Ishikawa (cell line): ENCODE measurements at regions not wholly inside any gene's neighbourhood (a gene's known extent, or its start where the extent isn't known, plus 50 kb on each side); places are given as distances from the start of the nearest gene placed in this dataset.

Experiments
- EP300 ChIP-seq: IDR thresholded peaks from 2 replicates; pipeline ENCODE4 v1.6.1; 2012; ENCODE audit warnings: borderline replicate concordance
- RAD21 ChIP-seq: IDR thresholded peaks from 2 replicates; pipeline ENCODE4 v1.6.1; 2012; ENCODE audit warnings: low read depth
- REST ChIP-seq: IDR thresholded peaks from 2 replicates; pipeline ENCODE4 v1.6.1; 2012; ENCODE audit warnings: low read depth, mild to moderate bottlenecking
- TAF1 ChIP-seq: IDR thresholded peaks from 2 replicates; pipeline ENCODE4 v1.6.1; 2012; ENCODE audit warnings: low read depth, mild to moderate bottlenecking
- TCF12 ChIP-seq: IDR thresholded peaks from 2 replicates; pipeline ENCODE4 v1.6.1; 2012; ENCODE audit warnings: low read depth
- TEAD4 ChIP-seq: IDR thresholded peaks from 2 replicates; pipeline ENCODE4 v1.6.1; 2012
- YY1 ChIP-seq: IDR thresholded peaks from 2 replicates; pipeline ENCODE4 v1.6.1; 2012; ENCODE audit warnings: low read depth
- ZBTB7A ChIP-seq: IDR thresholded peaks from 2 replicates; pipeline ENCODE4 v1.6.1; 2012; ENCODE audit warnings: low read depth
- TF ChIP-seq, protein P1 (sequence below): IDR thresholded peaks from 2 replicates; pipeline ENCODE4 v1.6.1; 2012

- TF ChIP-seq YY1 (no peak), TEAD4 (no peak), TAF1 (no peak), EP300 (no peak), TCF12 (no peak), REST (no peak), RAD21 (no peak), ZBTB7A (no peak)
- TF ChIP-seq, protein P1, sequence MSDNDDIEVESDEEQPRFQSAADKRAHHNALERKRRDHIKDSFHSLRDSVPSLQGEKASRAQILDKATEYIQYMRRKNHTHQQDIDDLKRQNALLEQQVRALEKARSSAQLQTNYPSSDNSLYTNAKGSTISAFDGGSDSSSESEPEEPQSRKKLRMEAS, result no peak
Measured at GRCh38 chr15:96172417-96172816, 158.1 kb upstream of the NR2F2 start.
